HT1080 (cell line): ENCODE measurements at regions not wholly inside any gene's neighbourhood (a gene's known extent, or its start where the extent isn't known, plus 50 kb on each side); places are given as distances from the start of the nearest gene placed in this dataset.
A peak's percentile ranks its signal among the peaks of the same experiment; 100 is the strongest.
"Not testable (repeated sequence)": the region's sequence is repeated elsewhere in the genome, so short reads cannot be mapped to it uniquely, and the experiment has no call there.

ENCODE experiments used
- DNase-seq: peaks from one replicate; pipeline ENCODE4 v3.0.0-alpha.2; 2015; ENCODE audit warnings: low read depth

GRCh38 chr7:65254061-65254460 lies 119.6 kb upstream of the ZNF92 start:
- no peak for DNase-seq

GRCh38 chr7:65251851-65252620 lies 121.6 kb upstream of the ZNF92 start:
- DNase-seq, result peak; percentile 28

- DNase-seq, result no peak
These were observed 122.8 kb upstream of the ZNF92 start for GRCh38 chr7:65250697-65251395.

GRCh38 chr7:65250216-65250615 lies 123.4 kb upstream of the ZNF92 start:
- no peak for DNase-seq

GRCh38 chr7:65247491-65247890 lies 126.2 kb upstream of the ZNF92 start:
- no peak for DNase-seq

GRCh38 chr7:65239707-65240352 lies 133.8 kb upstream of the ZNF92 start:
- no peak for DNase-seq

- no peak for DNase-seq
These were observed 134.3 kb upstream of the ZNF92 start for GRCh38 chr7:65239324-65239706.

- DNase-seq, result no peak
These were observed 134.9 kb upstream of the ZNF92 start for GRCh38 chr7:65238785-65239184.

- DNase-seq, result no peak
These were observed 138.1 kb upstream of the ZNF92 start for GRCh38 chr7:65235586-65235985.

- no peak for DNase-seq
These were observed 140.1 kb upstream of the ZNF92 start for GRCh38 chr7:65233409-65234034.

GRCh38 chr7:65230231-65230630 lies 143.4 kb upstream of the ZNF92 start:
- DNase-seq, result no peak

- DNase-seq, result no peak
These were observed 148.1 kb upstream of the ZNF92 start for GRCh38 chr7:65225422-65226006.

GRCh38 chr7:65222655-65223054 lies 151.0 kb upstream of the ZNF92 start:
- DNase-seq, result no peak

- no peak for DNase-seq
These were observed 152.0 kb upstream of the ZNF92 start for GRCh38 chr7:65221683-65222082.

- no peak for DNase-seq
These were observed 154.0 kb upstream of the ZNF92 start for GRCh38 chr7:65219623-65220022.

GRCh38 chr7:65216469-65216868 lies 157.2 kb upstream of the ZNF92 start:
- DNase-seq, result no peak

- not testable (repeated sequence) for DNase-seq
These were observed 160.4 kb upstream of the ZNF92 start for GRCh38 chr7:65213260-65213659.

GRCh38 chr7:65199221-65199620 lies 174.4 kb upstream of the ZNF92 start:
- DNase-seq, result not testable (repeated sequence)

- DNase-seq, result not testable (repeated sequence)
These were observed 180.2 kb upstream of the ZNF92 start for GRCh38 chr7:65193334-65194058.

GRCh38 chr7:65177041-65177440 lies 170.6 kb upstream of the ERV3-1 start:
- DNase-seq, result not testable (repeated sequence)

GRCh38 chr7:65150105-65150504 lies 143.6 kb upstream of the ERV3-1 start:
- DNase-seq, result not testable (repeated sequence)
